SU-DHL-6 (cell line): ENCODE measurements at regions not wholly inside any gene's neighbourhood (a gene's known extent, or its start where the extent isn't known, plus 50 kb on each side); places are given as distances from the start of the nearest gene placed in this dataset.

Experiments
- H2AFZ ChIP-seq: fragments of 200-600 bp; sonication (generic); 2 replicates; pipeline ENCODE4 v1.6.1; 2014; ENCODE audit warnings: low read depth, mild to moderate bottlenecking, moderate library complexity, mixed read lengths, antibody characterized with exemption, low read length; ENCODE audit not compliant: severe bottlenecking
- H3F3A ChIP-seq: fragments of 200-600 bp; shearing (Covaris generic); 2 replicates; pipeline ENCODE4 v1.6.0; 2016; ENCODE audit warnings: antibody characterized with exemption, mild to moderate bottlenecking; ENCODE audit not compliant: insufficient read depth
- H3K27ac ChIP-seq: fragments of 200-600 bp; sonication (generic); 2 replicates; pipeline ENCODE4 v1.5.1; 2016; ENCODE audit warnings: low read depth, mild to moderate bottlenecking, low read length, moderate library complexity, mixed read lengths
- H3K27me3 ChIP-seq: fragments of 200-600 bp; sonication (generic), shearing (Covaris generic); 2 replicates; pipeline ENCODE4 v1.6.0; 2014; ENCODE audit warnings: mild to moderate bottlenecking, low read length
- H3K36me3 ChIP-seq: fragments of 200-600 bp; sonication (generic); 2 replicates; pipeline ENCODE4 v1.6.1; 2014; ENCODE audit warnings: mild to moderate bottlenecking, low read length, mixed read lengths
- H3K4me2 ChIP-seq: fragments of 300-600, 200-600 bp; shearing (Covaris generic), sonication (generic); 2 replicates; pipeline ENCODE4 v1.6.0; 2014; ENCODE audit warnings: low read length, low read depth, mild to moderate bottlenecking; ENCODE audit not compliant: poor library complexity, severe bottlenecking
- H3K4me3 ChIP-seq: fragments of 200-600 bp; sonication (generic); 2 replicates; pipeline ENCODE4 v1.5.1; 2014; ENCODE audit warnings: antibody characterized with exemption, low read length, mild to moderate bottlenecking, mixed read lengths; ENCODE audit not compliant: insufficient read depth, poor library complexity, severe bottlenecking
- H3K79me2 ChIP-seq: fragments of 200-600 bp; sonication (generic); 2 replicates; pipeline ENCODE4 v1.6.1; 2014; ENCODE audit warnings: mild to moderate bottlenecking, low read length, moderate library complexity; ENCODE audit not compliant: insufficient read depth
- H3K9ac ChIP-seq: fragments of 200-600 bp; sonication (generic); 2 replicates; pipeline ENCODE4 v1.7.0; 2014; ENCODE audit warnings: mild to moderate bottlenecking, low read length
- H3K9me2 ChIP-seq: fragments of 200-600 bp; sonication (generic); replicated peaks from 2 replicates; pipeline ENCODE4 v1.6.1; 2014; ENCODE audit warnings: low read length; ENCODE audit not compliant: insufficient read depth
- H3K9me3 ChIP-seq: fragments of 200-600 bp; sonication (generic); 2 replicates; pipeline ENCODE4 v1.6.1; 2014; ENCODE audit warnings: low read length, mixed read lengths; ENCODE audit not compliant: insufficient read depth
- H4K20me1 ChIP-seq: fragments of 200-600 bp; sonication (generic); 2 replicates; pipeline ENCODE4 v1.6.1; 2014; ENCODE audit warnings: low read depth, mild to moderate bottlenecking, antibody characterized with exemption, low read length, moderate library complexity, mixed read lengths
- CTCF ChIP-seq: fragments of 200-600 bp; sonication (generic); IDR thresholded peaks from one replicate; pipeline ENCODE4 v1.5.1; 2017; ENCODE audit warnings: antibody characterized with exemption, mild to moderate bottlenecking, low read length, moderate library complexity; ENCODE audit not compliant: insufficient read depth, poor library complexity, severe bottlenecking
- EZH2phosphoT487 ChIP-seq: fragments of 200-600 bp; sonication (generic), shearing (Covaris generic); conservative IDR thresholded peaks from 2 replicates; pipeline ENCODE4 v1.6.1; 2018; ENCODE audit warnings: mild to moderate bottlenecking, antibody characterized with exemption, low read length, moderate library complexity, mixed read lengths

- H3K9me3 ChIP-seq, result no peaks in the 10 kb centered on the region
- no peaks in the 10 kb centered on the region for H3K9me2 ChIP-seq
- H3K36me3 ChIP-seq, result no peaks in the 10 kb centered on the region
- no peak overlapping the region for H3K4me2 ChIP-seq
- H3K4me3 ChIP-seq, result no peak overlapping the region
- no peak overlapping the region for H2AFZ ChIP-seq
- H4K20me1 ChIP-seq, result no peaks in the 10 kb centered on the region
- TF ChIP-seq CTCF, result no peak
- TF ChIP-seq EZH2phosphoT487, result no peak
- H3F3A ChIP-seq, result peaks cover 11% of the 10 kb centered on the region
- no peaks in the 10 kb centered on the region for H3K27me3 ChIP-seq
- no peak overlapping the region for H3K9ac ChIP-seq
- no peaks in the 10 kb centered on the region for H3K79me2 ChIP-seq
- H3K27ac ChIP-seq, result no peak overlapping the region
Observed at GRCh38 chrX:118207831-118208453, 91.3 kb upstream of the KLHL13 start.

- Histone ChIP-seq H3K9me2 (no peaks in the 10 kb centered on the region), H3F3A (peaks cover 11% of the 10 kb centered on the region), H3K9me3 (no peaks in the 10 kb centered on the region), H3K36me3 (no peaks in the 10 kb centered on the region), H3K27me3 (no peaks in the 10 kb centered on the region), H4K20me1 (no peaks in the 10 kb centered on the region), H3K4me3 (no peak overlapping the region), H3K4me2 (no peak overlapping the region), H2AFZ (no peak overlapping the region), H3K27ac (no peak overlapping the region), H3K79me2 (no peaks in the 10 kb centered on the region), H3K9ac (no peak overlapping the region)
- TF ChIP-seq CTCF, result no peak
- no peak for TF ChIP-seq EZH2phosphoT487
Observed at GRCh38 chrX:118208481-118208880, 91.9 kb upstream of the KLHL13 start.

GRCh38 chrX:118211891-118212816, 95.5 kb upstream of the KLHL13 start:
- Histone ChIP-seq H3K79me2 (no peaks in the 10 kb centered on the region), H4K20me1 (no peaks in the 10 kb centered on the region), H3K4me3 (peak overlapping the region; percentile 50), H2AFZ (no peak overlapping the region), H3F3A (peaks cover 11% of the 10 kb centered on the region), H3K9me2 (no peaks in the 10 kb centered on the region), H3K27me3 (no peaks in the 10 kb centered on the region), H3K4me2 (peak overlapping the region; percentile 72), H3K9ac (peak overlapping the region; percentile 34; the same call in 1 of the 2 replicates), H3K36me3 (no peaks in the 10 kb centered on the region), H3K27ac (peak overlapping the region; percentile 92), H3K9me3 (no peaks in the 10 kb centered on the region)
- TF ChIP-seq EZH2phosphoT487 (no peak), CTCF (no peak)
